HUES64 (cell line): ENCODE measurements at regions not wholly inside any gene's neighbourhood (a gene's known extent, or its start where the extent isn't known, plus 50 kb on each side); places are given as distances from the start of the nearest gene placed in this dataset.

Experiments
- H3K27ac ChIP-seq: 2 replicates; pipeline ENCODE4 v1.7.0; 2013; ENCODE audit warnings: low read depth, low read length, inconsistent platforms
- H3K27me3 ChIP-seq: 2 replicates; pipeline ENCODE4 v1.6.1; 2013; ENCODE audit warnings: mild to moderate bottlenecking, low read length; ENCODE audit not compliant: insufficient read depth
- H3K36me3 ChIP-seq: 2 replicates; pipeline ENCODE4 v1.6.1; 2013; ENCODE audit warnings: mild to moderate bottlenecking, low read length; ENCODE audit not compliant: insufficient read depth
- H3K4me1 ChIP-seq: 2 replicates; pipeline ENCODE4 v1.6.1; 2013; ENCODE audit warnings: mild to moderate bottlenecking, low read length, moderate library complexity; ENCODE audit not compliant: insufficient read depth
- H3K4me3 ChIP-seq: 2 replicates; pipeline ENCODE4 v1.5.1; 2013; ENCODE audit warnings: mild to moderate bottlenecking, low read length, moderate library complexity
- H3K9ac ChIP-seq: 2 replicates; pipeline ENCODE4 v1.6.1; 2013; ENCODE audit warnings: mild to moderate bottlenecking, low read depth, low read length
- H3K9me3 ChIP-seq: 2 replicates; pipeline ENCODE4 v1.6.1; 2013; ENCODE audit warnings: low read depth, low read length; ENCODE audit not compliant: insufficient read depth
- WGBS: fragments of 150-250, 120-280 bp; methylation state at CpG from one replicate; pipeline ENCODE4 v1.1.7; 2013; ENCODE audit warnings: missing lambda C conversion rate; 5-methylcytosine and 5-hydroxymethylcytosine counted together

- no peak overlapping the region for H3K27ac ChIP-seq
Observed at GRCh38 chr4:96879527-96879926, 1039.6 kb downstream of the PDHA2 start.

DNA sequence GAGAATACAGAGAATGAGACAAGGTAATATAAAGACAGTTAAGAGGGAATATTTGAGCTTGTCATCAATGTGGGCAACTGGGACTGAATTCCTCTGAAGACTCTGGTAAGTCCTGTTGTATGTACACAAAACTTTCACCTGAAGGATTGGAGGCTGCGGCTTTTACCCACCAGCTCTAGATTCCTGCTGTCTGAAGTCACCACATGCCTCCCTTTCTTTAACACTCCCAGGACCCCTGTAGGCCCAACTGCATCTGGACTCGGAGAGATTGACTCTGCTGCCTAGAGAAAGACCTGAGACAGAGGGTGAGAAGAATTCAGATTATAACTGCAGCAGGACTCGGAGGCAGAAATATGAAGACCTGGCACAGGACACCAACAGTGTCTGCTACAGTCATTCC lies 1048.0 kb downstream of the PDHA2 start:
- Histone ChIP-seq H3K9ac (no peak overlapping the region), H3K27me3 (no peaks in the 10 kb centered on the region), H3K4me1 (no peaks in the 10 kb centered on the region), H3K36me3 (no peaks in the 10 kb centered on the region), H3K4me3 (no peak overlapping the region), H3K9me3 (no peaks in the 10 kb centered on the region), H3K27ac (no peak overlapping the region)
- WGBS, result 69% methylated on average over 3 of the region's 3 CpGs

More at GRCh38 chr4:96879527-96879926, 1039.6 kb downstream of the PDHA2 start:
- H3K9me3 ChIP-seq, result peaks cover 37% of the 10 kb centered on the region
- no peak overlapping the region for H3K9ac ChIP-seq
- peaks cover 3% of the 10 kb centered on the region; the same call in 1 of the 2 replicates for H3K4me1 ChIP-seq
- WGBS, result 74% methylated on average over 2 of the region's 2 CpGs
- no peaks in the 10 kb centered on the region for H3K27me3 ChIP-seq
- peaks cover 3% of the 10 kb centered on the region; the same call in 1 of the 2 replicates for H3K36me3 ChIP-seq
- H3K4me3 ChIP-seq, result no peak overlapping the region

DNA sequence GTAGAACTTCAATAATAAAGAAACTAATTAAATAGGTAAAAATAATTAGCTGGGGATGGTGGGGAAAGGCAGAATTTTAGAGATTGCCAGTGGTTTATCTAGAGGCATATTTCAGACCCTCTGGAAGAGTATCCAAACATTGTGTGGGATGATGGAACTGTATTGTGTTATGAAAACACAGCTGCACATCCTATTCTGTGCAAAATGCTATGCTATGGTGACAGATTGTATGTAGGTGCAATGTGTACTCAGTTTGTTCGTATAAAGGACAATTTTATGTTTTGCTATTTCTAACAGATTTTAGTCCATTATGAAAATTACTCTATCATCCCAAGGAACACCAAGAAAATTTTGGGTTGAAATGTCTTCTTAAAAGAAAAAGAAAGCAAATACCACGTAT lies 1054.7 kb downstream of the PDHA2 start:
- no CpG with 5 or more reads among the region's 2 CpGs for WGBS
- Histone ChIP-seq H3K9ac (no peak overlapping the region), H3K27me3 (no peaks in the 10 kb centered on the region), H3K27ac (no peak overlapping the region), H3K9me3 (no peaks in the 10 kb centered on the region), H3K4me1 (no peaks in the 10 kb centered on the region), H3K4me3 (no peak overlapping the region), H3K36me3 (no peaks in the 10 kb centered on the region)

DNA sequence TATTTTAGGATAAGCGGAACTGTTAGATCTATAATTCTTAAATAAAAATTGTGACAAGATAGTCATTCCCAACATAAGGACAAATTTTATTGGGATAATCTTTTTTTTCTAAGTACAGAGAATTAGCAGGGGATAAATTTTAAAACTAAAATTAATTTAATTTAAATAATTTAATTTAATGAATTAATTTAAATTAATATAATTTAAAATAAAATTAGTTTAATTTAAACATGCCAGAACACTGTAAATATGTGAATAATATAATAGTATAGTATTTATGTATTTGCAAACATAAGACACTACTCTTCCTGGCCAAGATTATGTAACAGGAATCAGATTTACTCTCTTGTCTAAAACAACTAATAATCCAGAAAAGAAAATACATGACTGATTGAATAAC lies 1055.9 kb downstream of the PDHA2 start:
- 100% methylated on average over 1 of the region's 1 CpG for WGBS

GRCh38 chr4:96912716-96913115 lies 1072.8 kb downstream of the PDHA2 start:
- WGBS, result 97% methylated on average over 3 of the region's 3 CpGs
- 0 out of 2 replicates have a peak, but pooled peaks cover 7% of the 10 kb centered on the region for H3K4me1 ChIP-seq
- H3K9me3 ChIP-seq, result no peaks in the 10 kb centered on the region
- H3K4me3 ChIP-seq, result no peak overlapping the region
- no peak overlapping the region for H3K9ac ChIP-seq
- H3K36me3 ChIP-seq, result no peaks in the 10 kb centered on the region
- H3K27me3 ChIP-seq, result no peaks in the 10 kb centered on the region
- no peak overlapping the region for H3K27ac ChIP-seq

More for the DNA sequence above, 1055.9 kb downstream of the PDHA2 start:
- Histone ChIP-seq H3K4me1 (no peaks in the 10 kb centered on the region), H3K4me3 (no peak overlapping the region), H3K36me3 (no peaks in the 10 kb centered on the region), H3K9me3 (no peaks in the 10 kb centered on the region), H3K27ac (no peak overlapping the region), H3K9ac (no peak overlapping the region), H3K27me3 (no peaks in the 10 kb centered on the region)

GRCh38 chr4:96913441-96914080 lies 1073.7 kb downstream of the PDHA2 start:
- WGBS, result 92% methylated on average over 2 of the region's 2 CpGs
- no peak overlapping the region for H3K9ac ChIP-seq

GRCh38 chr4:96916711-96917110 lies 1076.8 kb downstream of the PDHA2 start:
- WGBS, result 50% methylated on average over 4 of the region's 5 CpGs
- Histone ChIP-seq H3K36me3 (no peaks in the 10 kb centered on the region), H3K27me3 (no peaks in the 10 kb centered on the region), H3K4me1 (0 out of 2 replicates have a peak, but pooled peaks cover 7% of the 10 kb centered on the region), H3K9me3 (no peaks in the 10 kb centered on the region), H3K4me3 (no peak overlapping the region), H3K27ac (no peak overlapping the region), H3K9ac (no peak overlapping the region)

More at GRCh38 chr4:96913441-96914080, 1073.7 kb downstream of the PDHA2 start:
- H3K27me3 ChIP-seq, result no peaks in the 10 kb centered on the region
- H3K4me1 ChIP-seq, result 0 out of 2 replicates have a peak, but pooled peaks cover 7% of the 10 kb centered on the region
- no peak overlapping the region for H3K4me3 ChIP-seq
- no peaks in the 10 kb centered on the region for H3K36me3 ChIP-seq
- H3K27ac ChIP-seq, result no peak overlapping the region
- no peaks in the 10 kb centered on the region for H3K9me3 ChIP-seq

DNA sequence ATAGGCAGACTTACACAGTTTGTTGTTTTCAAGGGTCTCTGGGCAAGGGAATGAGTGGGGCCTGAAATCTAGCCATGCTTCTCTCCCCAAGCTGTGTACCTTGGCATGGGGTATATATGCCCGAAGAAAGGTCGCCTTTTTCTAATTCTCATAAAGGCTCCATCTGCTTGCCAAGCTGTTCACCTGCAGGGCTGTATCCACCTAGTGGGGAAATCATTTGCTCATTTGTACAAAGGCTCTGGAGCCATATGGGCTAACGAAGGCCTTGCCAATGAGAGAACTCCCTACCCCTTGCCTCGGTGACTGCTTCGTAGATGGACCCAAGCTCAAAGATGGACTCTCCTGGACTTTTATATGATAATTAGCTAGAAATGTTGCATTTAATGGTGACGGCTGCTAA lies 1097.0 kb downstream of the PDHA2 start:
- H3K9me3 ChIP-seq, result no peaks in the 10 kb centered on the region
- H3K27me3 ChIP-seq, result no peaks in the 10 kb centered on the region
- H3K9ac ChIP-seq, result no peak overlapping the region
- H3K36me3 ChIP-seq, result no peaks in the 10 kb centered on the region
- no peak overlapping the region for H3K4me3 ChIP-seq
- H3K4me1 ChIP-seq, result no peaks in the 10 kb centered on the region
- whole genome bisulfite sequencing, result 97% methylated on average over 6 of the region's 6 CpGs
- no peak overlapping the region for H3K27ac ChIP-seq

GRCh38 chr4:96946552-96946951 lies 1106.7 kb downstream of the PDHA2 start:
- Histone ChIP-seq H3K27ac (no peak overlapping the region), H3K4me3 (no peak overlapping the region), H3K9me3 (no peaks in the 10 kb centered on the region), H3K36me3 (no peaks in the 10 kb centered on the region), H3K9ac (no peak overlapping the region), H3K27me3 (no peaks in the 10 kb centered on the region), H3K4me1 (no peaks in the 10 kb centered on the region)
- 100% methylated on average over 1 of the region's 2 CpGs for WGBS

DNA sequence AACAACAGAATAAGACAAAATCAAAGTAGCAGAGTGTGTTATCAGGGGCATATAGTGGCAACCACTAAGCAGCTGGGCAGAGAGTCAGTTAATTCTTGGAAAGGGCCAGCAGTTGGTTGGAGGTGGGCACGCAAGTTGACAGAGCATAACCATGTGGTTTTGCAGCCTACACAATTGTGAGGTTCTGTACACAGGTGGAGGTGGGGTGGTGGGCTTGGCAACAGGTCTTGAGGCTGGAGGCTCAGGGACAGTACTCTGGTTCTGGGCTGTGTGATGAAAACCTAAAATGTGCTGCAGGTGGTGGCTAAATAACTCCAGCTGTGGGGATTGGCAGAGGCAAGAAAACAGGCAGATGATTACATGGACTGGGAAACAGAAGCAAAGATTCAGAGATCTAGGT lies 1112.7 kb downstream of the PDHA2 start:
- no peak overlapping the region for H3K9ac ChIP-seq
- no peak overlapping the region for H3K27ac ChIP-seq
- peaks cover 14% of the 10 kb centered on the region; the same call in 1 of the 2 replicates for H3K4me1 ChIP-seq
- H3K36me3 ChIP-seq, result no peaks in the 10 kb centered on the region
- H3K4me3 ChIP-seq, result no peak overlapping the region
- no peaks in the 10 kb centered on the region for H3K9me3 ChIP-seq
- H3K27me3 ChIP-seq, result no peaks in the 10 kb centered on the region
- WGBS, result 86% methylated on average over 1 of the region's 1 CpG

DNA sequence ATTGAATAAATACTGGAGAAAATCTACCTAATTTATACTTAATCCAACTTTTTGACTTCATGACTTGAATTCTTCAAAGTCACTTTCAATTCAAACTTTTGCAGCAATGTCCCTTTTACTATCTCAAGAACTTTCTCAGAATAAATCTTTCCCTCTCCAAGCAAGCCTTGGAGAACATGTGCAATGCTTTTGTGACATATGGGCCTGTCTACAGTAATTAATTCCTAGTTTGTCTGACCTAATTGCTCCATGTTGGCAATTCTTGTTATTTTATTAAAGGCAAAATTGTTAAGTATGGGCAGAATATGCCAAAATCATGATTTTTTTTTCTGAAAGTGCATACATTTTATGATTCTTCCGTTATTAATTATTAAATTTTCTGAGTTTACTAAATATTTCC lies 1115.3 kb downstream of the PDHA2 start:
- no peaks in the 10 kb centered on the region for H3K27me3 ChIP-seq
- no peaks in the 10 kb centered on the region for H3K36me3 ChIP-seq
- WGBS, result no CpG with 5 or more reads among the region's 1 CpG
- no peaks in the 10 kb centered on the region for H3K9me3 ChIP-seq
- no peak overlapping the region for H3K4me3 ChIP-seq
- H3K27ac ChIP-seq, result no peak overlapping the region
- H3K4me1 ChIP-seq, result peaks cover 14% of the 10 kb centered on the region; the same call in 1 of the 2 replicates
- no peak overlapping the region for H3K9ac ChIP-seq

GRCh38 chr4:96955691-96956090 lies 1115.8 kb downstream of the PDHA2 start:
- no peak overlapping the region for H3K27ac ChIP-seq
- H3K36me3 ChIP-seq, result no peaks in the 10 kb centered on the region
- H3K27me3 ChIP-seq, result no peaks in the 10 kb centered on the region
- H3K4me3 ChIP-seq, result no peak overlapping the region
- H3K9me3 ChIP-seq, result no peaks in the 10 kb centered on the region
- H3K9ac ChIP-seq, result no peak overlapping the region
- H3K4me1 ChIP-seq, result peaks cover 14% of the 10 kb centered on the region; the same call in 1 of the 2 replicates
